ENCODE measurements at regions not wholly inside any gene's neighbourhood (a gene's known extent, or its start where the extent isn't known, plus 50 kb on each side); places are given as distances from the start of the nearest gene placed in this dataset.

DNA sequence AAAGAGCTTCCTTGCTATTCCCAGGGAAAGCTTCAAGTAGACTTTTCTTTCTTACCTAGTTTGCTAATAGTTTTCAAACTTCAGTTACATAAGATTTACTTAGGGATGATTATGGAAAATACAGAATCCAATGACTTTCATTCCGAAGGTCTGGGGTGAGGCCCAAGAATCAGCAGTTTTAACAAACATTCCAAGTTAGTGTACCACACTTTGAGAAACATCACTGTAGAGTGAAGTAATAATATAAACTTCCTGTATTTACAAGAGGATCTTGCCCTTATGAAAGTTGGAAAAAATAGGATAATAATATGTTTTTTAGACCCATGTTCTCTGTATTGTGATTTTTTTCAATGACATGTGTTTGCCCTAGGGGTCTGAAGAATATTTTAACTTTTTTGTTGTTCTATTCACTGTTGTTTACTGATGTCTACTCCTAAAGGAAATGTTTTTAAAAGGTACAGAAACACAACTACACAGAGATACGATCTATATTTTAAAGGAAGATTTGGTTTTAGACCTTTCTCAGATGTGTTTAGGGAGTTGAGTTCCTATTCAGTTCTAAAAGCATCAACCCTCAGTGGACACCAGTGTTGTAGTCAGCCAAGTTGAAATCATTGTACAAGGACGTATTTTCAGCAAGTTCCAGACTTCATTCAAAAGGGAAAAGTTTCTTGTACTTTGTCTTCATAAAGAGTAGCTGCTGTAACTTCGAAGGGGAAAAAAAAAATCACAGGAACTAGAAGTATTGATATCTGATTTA is 295.8 kb upstream of the SLC7A11 start:
- DNase-seq (ENCODE audit: low spot score), result no peak
- H3K9me3 Mint-ChIP-seq, result no peaks in the 10 kb centered on the region
- peaks cover 3% of the 10 kb centered on the region for H3K27me3 Mint-ChIP-seq (ENCODE audit: insufficient read depth)
- no peak overlapping the region for H3K4me3 Mint-ChIP-seq
- intact Hi-C loops (cut with micrococcal nuclease), result no loop called here
- no peak overlapping the region for H3K27ac Mint-ChIP-seq
- H3K36me3 Mint-ChIP-seq (ENCODE audit: low read depth), result no peaks in the 10 kb centered on the region
- no peaks in the 10 kb centered on the region for H3K4me1 Mint-ChIP-seq (ENCODE audit: low read depth)

DNA sequence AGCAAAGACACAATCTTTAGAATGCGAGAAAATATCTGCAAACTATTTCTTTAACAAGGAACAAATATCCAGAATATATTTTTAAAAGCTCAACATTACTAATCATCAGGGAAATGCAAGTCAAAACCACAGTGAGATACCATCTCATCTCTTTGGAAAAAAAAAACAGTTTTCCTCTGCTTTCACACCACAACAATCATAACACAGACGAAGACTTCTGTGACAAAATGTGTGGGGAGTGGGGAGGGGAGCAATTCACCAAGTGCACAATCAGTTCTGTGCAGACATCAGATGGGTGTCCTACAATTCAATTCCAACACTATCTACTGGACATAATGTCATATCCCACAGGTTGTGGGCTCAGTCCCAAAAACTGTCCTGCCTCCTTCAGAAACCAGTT is 293.2 kb upstream of the SLC7A11 start:
- Mint-ChIP-seq H3K9me3 (peaks cover 8% of the 10 kb centered on the region), H3K27me3 (ENCODE audit: insufficient read depth) (peaks cover 3% of the 10 kb centered on the region), H3K27ac (no peak overlapping the region), H3K4me3 (no peak overlapping the region), H3K36me3 (ENCODE audit: low read depth) (no peaks in the 10 kb centered on the region), H3K4me1 (ENCODE audit: low read depth) (no peaks in the 10 kb centered on the region)
- DNase-seq (ENCODE audit: low spot score), result no peak
- intact Hi-C loops (cut with micrococcal nuclease), result no loop called here

DNA sequence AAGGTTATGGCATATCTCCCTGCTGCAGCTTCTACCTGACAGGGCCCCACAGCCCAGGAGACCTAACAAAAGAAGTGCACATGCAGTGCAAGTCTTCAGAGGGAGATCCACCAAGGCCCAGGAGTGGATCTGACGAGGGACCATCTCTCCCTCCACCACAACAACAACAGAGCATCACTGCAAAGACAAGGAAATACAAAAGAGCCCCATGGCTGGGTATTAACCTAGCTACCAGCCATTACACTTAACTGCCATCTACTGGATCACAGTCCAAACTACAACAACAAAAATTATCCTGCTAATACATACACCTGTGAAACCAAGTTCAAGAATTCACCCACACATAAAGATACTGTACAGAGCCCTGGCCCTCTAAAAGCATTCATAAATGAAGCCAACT is 280.2 kb upstream of the SLC7A11 start:
- H3K4me3 Mint-ChIP-seq, result no peak overlapping the region
- no peak for DNase-seq (ENCODE audit: low spot score)
- no peak overlapping the region for H3K27ac Mint-ChIP-seq
- no peaks in the 10 kb centered on the region for H3K4me1 Mint-ChIP-seq (ENCODE audit: low read depth)
- H3K27me3 Mint-ChIP-seq (ENCODE audit: insufficient read depth), result no peaks in the 10 kb centered on the region
- H3K9me3 Mint-ChIP-seq, result no peaks in the 10 kb centered on the region
- intact Hi-C loops (cut with micrococcal nuclease), result no loop called here
- no peaks in the 10 kb centered on the region for H3K36me3 Mint-ChIP-seq (ENCODE audit: low read depth)

DNA sequence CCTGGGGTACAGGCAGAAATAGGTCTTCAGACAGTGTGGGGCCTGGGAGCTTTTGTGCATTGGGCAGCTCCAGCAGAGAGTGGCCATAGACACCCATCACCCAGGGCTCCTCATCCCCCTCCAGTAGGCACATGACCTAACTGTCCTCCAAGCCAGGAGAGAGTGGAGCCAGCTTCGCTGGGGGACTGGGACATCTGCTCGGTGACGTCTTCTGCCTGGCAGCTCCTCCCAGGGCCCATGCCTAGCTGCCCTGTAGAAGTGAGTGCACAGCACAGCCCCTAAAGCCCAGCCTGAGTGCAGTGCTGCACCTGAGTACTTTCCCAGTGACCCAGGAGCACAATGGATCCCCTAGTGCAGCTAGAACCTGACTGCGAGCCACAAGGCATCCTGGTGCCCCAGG is 279.7 kb upstream of the SLC7A11 start:
- H3K4me1 Mint-ChIP-seq (ENCODE audit: low read depth), result no peaks in the 10 kb centered on the region
- H3K27me3 Mint-ChIP-seq (ENCODE audit: insufficient read depth), result no peaks in the 10 kb centered on the region
- intact Hi-C loops (cut with micrococcal nuclease), result no loop called here
- no peaks in the 10 kb centered on the region for H3K36me3 Mint-ChIP-seq (ENCODE audit: low read depth)
- DNase-seq (ENCODE audit: low spot score), result no peak
- H3K9me3 Mint-ChIP-seq, result no peaks in the 10 kb centered on the region
- H3K4me3 Mint-ChIP-seq, result no peak overlapping the region
- no peak overlapping the region for H3K27ac Mint-ChIP-seq

DNA sequence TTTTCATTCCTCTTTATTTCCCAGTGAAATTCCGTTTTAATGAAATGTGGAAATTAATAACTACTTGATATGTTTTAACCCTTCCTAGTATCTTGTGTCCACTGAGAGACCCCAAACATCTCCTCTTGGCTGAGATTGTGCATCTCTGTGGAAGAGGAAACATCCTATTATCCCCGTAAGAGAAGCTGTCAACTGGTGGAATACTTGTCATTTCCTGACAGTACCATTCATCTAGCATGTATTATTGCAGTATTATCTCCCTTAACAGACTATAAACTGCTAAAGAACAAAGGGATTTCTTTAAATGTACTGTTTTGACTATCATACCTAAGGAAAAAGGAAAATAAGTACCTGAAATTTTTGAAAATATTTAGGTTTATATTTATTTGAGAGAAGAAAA is 277.3 kb upstream of the SLC7A11 start:
- H3K36me3 Mint-ChIP-seq (ENCODE audit: low read depth), result no peaks in the 10 kb centered on the region
- H3K4me3 Mint-ChIP-seq, result no peak overlapping the region
- no peaks in the 10 kb centered on the region for H3K4me1 Mint-ChIP-seq (ENCODE audit: low read depth)
- DNase-seq (ENCODE audit: low spot score), result no peak
- H3K27me3 Mint-ChIP-seq (ENCODE audit: insufficient read depth), result no peaks in the 10 kb centered on the region
- H3K9me3 Mint-ChIP-seq, result no peaks in the 10 kb centered on the region
- H3K27ac Mint-ChIP-seq, result no peak overlapping the region
- intact Hi-C loops (cut with micrococcal nuclease), result no loop called here

DNA sequence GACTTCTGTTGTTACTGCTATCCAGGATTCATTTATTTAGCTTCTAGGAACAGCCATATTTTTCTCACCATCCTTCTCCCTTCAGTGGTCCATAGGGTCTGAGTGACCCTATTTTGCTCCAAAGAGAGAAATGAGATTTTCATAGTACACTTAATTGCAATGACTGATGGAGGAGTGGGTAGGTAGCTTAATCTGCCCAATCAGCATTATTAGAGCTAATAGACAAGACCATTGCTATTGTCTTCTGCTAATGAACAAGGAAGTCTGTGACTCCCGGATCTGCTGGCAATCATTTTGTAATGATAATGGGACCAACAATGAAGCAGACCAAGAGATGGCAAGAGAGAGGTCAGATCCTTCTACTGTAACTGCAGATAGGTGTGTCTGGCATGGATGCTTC is 271.4 kb upstream of the SLC7A11 start:
- no peak overlapping the region for H3K4me3 Mint-ChIP-seq
- no peaks in the 10 kb centered on the region for H3K9me3 Mint-ChIP-seq
- no peaks in the 10 kb centered on the region for H3K4me1 Mint-ChIP-seq (ENCODE audit: low read depth)
- H3K27me3 Mint-ChIP-seq (ENCODE audit: insufficient read depth), result no peaks in the 10 kb centered on the region
- intact Hi-C loops (cut with micrococcal nuclease), result no loop called here
- no peaks in the 10 kb centered on the region for H3K36me3 Mint-ChIP-seq (ENCODE audit: low read depth)
- no peak overlapping the region for H3K27ac Mint-ChIP-seq
- DNase-seq (ENCODE audit: low spot score), result no peak

DNA sequence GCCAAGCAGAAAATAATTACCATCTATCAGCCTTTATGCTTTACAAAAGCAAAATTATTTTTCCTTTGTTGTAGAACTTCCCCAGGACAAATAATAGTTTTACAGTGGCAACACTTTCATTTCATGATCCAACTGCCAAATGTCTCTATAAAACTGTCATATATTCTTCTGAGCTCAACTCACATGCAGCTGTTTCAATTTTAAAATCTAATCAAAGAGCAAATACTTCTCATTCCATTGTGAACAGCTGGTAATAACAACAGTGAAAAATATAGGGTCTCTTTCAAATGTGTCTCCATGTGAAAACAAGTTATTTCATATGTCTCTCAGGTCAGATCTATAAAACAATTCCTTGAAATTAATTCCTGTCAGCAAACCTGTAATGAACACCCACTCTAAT is 270.6 kb upstream of the SLC7A11 start:
- Mint-ChIP-seq H3K27me3 (ENCODE audit: insufficient read depth) (no peaks in the 10 kb centered on the region), H3K36me3 (ENCODE audit: low read depth) (no peaks in the 10 kb centered on the region), H3K4me1 (ENCODE audit: low read depth) (no peaks in the 10 kb centered on the region), H3K9me3 (no peaks in the 10 kb centered on the region), H3K4me3 (no peak overlapping the region), H3K27ac (no peak overlapping the region)
- DNase-seq (ENCODE audit: low spot score), result no peak
- intact Hi-C loops (cut with micrococcal nuclease), result no loop called here

DNA sequence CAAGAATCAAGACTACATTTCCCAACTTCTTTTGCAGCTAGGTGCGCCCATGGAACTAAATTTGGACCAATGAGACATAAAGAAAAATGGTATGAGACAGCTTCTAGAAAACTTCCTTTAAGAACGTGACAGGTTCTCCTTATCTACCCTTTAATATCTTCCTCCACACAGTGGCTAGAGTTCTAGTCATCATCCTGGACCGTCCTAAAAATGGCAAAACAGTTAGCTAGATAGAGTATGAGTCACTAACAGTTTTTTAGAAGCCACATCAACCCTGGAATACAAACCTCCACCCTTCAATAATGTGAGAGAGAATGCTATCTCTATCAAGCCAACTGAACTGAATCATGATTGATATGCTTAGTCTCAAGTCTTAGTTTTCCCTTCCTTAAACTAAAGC is 267.9 kb upstream of the SLC7A11 start:
- Mint-ChIP-seq H3K4me1 (ENCODE audit: low read depth) (no peaks in the 10 kb centered on the region), H3K9me3 (no peaks in the 10 kb centered on the region), H3K4me3 (no peak overlapping the region), H3K27me3 (ENCODE audit: insufficient read depth) (no peaks in the 10 kb centered on the region), H3K36me3 (ENCODE audit: low read depth) (no peaks in the 10 kb centered on the region), H3K27ac (no peak overlapping the region)
- no peak for DNase-seq (ENCODE audit: low spot score)
- intact Hi-C loops (cut with micrococcal nuclease), result no loop called here

DNA sequence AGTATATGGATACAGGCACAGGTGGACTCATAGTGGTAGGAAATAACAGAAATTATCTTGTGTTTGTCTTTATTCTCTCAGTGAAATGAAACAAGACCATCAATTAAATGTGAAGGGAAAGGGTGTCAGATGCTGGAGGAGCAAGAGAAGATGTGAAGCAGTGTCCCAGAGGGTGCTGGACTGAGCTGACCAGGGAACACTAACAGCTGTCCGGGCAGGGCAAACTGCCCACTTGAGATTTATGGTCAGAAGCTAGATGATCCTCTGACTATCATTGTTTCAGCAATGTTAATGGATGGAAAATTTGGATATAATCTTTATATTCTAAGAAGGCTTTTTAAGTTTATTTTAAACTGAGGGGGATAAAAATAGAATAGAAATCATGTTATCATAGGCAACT is 267.2 kb upstream of the SLC7A11 start:
- Mint-ChIP-seq H3K9me3 (no peaks in the 10 kb centered on the region), H3K27me3 (ENCODE audit: insufficient read depth) (no peaks in the 10 kb centered on the region), H3K4me3 (no peak overlapping the region), H3K4me1 (ENCODE audit: low read depth) (no peaks in the 10 kb centered on the region), H3K27ac (no peak overlapping the region), H3K36me3 (ENCODE audit: low read depth) (no peaks in the 10 kb centered on the region)
- DNase-seq (ENCODE audit: low spot score), result no peak
- intact Hi-C loops (cut with micrococcal nuclease), result no loop called here

DNA sequence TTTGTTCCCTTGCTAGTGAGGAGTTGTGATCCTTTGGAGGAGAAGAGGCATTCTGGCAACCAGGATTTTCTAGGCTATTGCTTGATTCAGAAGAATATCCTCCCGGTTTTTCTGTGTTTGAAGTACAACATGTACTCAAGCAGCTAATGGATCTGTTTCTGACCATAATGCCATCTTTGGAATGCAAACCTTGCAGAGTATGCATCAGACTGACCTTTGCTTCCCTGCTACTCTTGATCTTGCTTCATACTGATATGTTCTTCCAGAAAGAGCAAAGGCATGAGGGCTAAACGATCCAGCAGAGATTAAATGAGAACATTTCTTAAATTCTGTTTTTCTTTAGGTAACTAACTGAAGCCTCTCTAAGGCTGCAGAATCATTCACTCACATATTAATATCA is 265.4 kb upstream of the SLC7A11 start:
- Mint-ChIP-seq H3K36me3 (ENCODE audit: low read depth) (no peaks in the 10 kb centered on the region), H3K4me1 (ENCODE audit: low read depth) (no peaks in the 10 kb centered on the region), H3K27ac (no peak overlapping the region), H3K9me3 (no peaks in the 10 kb centered on the region), H3K27me3 (ENCODE audit: insufficient read depth) (no peaks in the 10 kb centered on the region), H3K4me3 (no peak overlapping the region)
- intact Hi-C loops (cut with micrococcal nuclease), result no loop called here
- no peak for DNase-seq (ENCODE audit: low spot score)

DNA sequence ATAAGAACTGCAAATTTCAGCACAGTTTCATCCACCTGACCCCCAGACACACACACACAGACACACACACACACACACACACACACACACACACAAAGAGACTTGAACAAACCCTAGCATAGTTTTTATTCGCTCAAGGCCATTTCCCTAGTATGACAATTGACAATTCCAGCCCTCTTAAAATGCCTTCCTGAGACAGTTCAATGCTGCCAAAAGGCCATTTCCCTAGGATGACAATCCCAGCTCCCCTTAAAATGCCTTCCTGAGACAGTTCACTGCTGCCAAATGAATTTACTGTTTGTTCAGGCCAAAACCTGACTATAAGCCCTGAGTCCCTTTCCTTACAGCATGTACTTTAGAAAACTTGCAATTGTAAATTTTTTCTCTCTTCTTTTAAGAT is 259.5 kb upstream of the SLC7A11 start:
- intact Hi-C loops (cut with micrococcal nuclease), result no loop called here
- Mint-ChIP-seq H3K27me3 (ENCODE audit: insufficient read depth) (no peaks in the 10 kb centered on the region), H3K36me3 (ENCODE audit: low read depth) (no peaks in the 10 kb centered on the region), H3K9me3 (no peaks in the 10 kb centered on the region), H3K4me1 (ENCODE audit: low read depth) (no peaks in the 10 kb centered on the region), H3K27ac (no peak overlapping the region), H3K4me3 (no peak overlapping the region)
- DNase-seq (ENCODE audit: low spot score), result no peak

DNA sequence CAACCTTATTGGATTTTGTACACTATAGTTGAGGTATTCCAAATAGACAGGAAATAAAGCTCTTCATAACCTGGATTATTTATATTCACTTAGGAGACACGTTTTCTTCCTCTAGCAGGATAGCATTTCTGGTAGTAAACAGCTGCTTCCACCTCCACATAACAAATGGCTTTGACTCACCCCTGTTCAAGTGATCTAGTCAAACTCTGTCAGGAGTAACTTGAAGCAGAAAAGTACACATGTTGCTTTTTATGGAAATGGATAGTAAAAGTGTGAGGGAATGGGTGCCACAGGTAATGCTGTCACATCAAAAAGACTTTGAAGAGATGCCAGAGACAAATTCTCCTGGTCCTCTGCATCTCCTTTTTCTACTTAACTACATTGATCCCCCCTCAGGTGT is 258.7 kb upstream of the SLC7A11 start:
- Mint-ChIP-seq H3K4me1 (ENCODE audit: low read depth) (no peaks in the 10 kb centered on the region), H3K36me3 (ENCODE audit: low read depth) (no peaks in the 10 kb centered on the region), H3K9me3 (no peaks in the 10 kb centered on the region), H3K4me3 (no peak overlapping the region), H3K27ac (no peak overlapping the region), H3K27me3 (ENCODE audit: insufficient read depth) (no peaks in the 10 kb centered on the region)
- intact Hi-C loops (cut with micrococcal nuclease), result no loop called here
- no peak for DNase-seq (ENCODE audit: low spot score)

DNA sequence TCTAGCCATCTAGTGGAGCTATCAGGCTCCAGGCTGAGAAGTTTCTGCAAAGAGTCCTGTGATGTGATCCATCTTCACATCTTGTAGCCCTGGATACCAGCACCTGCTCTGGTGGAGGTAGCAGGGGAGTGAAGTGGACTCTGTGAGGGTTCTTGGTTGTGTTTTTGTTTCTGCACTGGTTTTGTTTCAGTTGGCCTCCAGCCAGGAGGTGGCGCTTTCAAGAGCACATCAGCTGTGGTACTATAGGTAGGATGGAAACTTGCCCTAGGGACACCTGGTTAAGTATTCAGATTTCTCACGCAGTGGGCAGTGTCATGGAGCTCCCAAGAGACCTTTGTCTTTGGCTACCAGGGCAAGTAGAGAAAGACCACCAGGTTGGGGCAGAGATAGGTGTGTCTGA is 257.5 kb upstream of the SLC7A11 start:
- Mint-ChIP-seq H3K36me3 (ENCODE audit: low read depth) (no peaks in the 10 kb centered on the region), H3K4me1 (ENCODE audit: low read depth) (no peaks in the 10 kb centered on the region), H3K27me3 (ENCODE audit: insufficient read depth) (no peaks in the 10 kb centered on the region), H3K27ac (no peak overlapping the region), H3K4me3 (no peak overlapping the region), H3K9me3 (no peaks in the 10 kb centered on the region)
- no peak for DNase-seq (ENCODE audit: low spot score)
- intact Hi-C loops (cut with micrococcal nuclease), result no loop called here

DNA sequence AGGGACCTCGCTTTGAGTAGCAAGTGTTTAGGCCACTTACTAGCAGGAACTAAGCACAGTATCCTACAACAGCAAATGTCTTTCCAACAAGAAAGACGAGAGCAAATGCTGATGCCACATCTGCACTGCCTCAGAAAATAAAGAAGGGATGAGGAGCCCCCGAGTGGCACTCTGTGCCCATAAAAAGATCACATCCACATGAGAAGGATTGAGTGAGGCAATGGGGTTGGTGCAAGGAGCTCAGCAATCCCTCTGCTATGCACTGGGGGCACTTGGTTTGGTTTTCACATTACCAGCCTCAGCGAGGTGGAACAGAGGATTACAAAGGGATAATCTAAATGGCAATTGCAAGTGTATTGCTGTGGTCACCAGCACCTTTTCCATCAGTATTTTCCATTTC is 252.8 kb upstream of the SLC7A11 start:
- H3K27ac Mint-ChIP-seq, result no peak overlapping the region
- no peak overlapping the region for H3K4me3 Mint-ChIP-seq
- no peaks in the 10 kb centered on the region for H3K27me3 Mint-ChIP-seq (ENCODE audit: insufficient read depth)
- no peak for DNase-seq (ENCODE audit: low spot score)
- no peaks in the 10 kb centered on the region for H3K9me3 Mint-ChIP-seq
- H3K4me1 Mint-ChIP-seq (ENCODE audit: low read depth), result no peaks in the 10 kb centered on the region
- intact Hi-C loops (cut with micrococcal nuclease), result no loop called here
- no peaks in the 10 kb centered on the region for H3K36me3 Mint-ChIP-seq (ENCODE audit: low read depth)

Measured in activated T-helper 1 cell treated with anti-CD3 and anti-CD28 coated beads, Interleukin-12 subunit alpha, Interleukin-12 subunit beta, Interleukin-2, Interleukin-4 antibody, amounts not matched to agents 30 ng/mL and 10 ng/mL and 1 ng/mL, durations not matched to agents 14 hours and 24 hours and 36 hours (primary cell).